Activated CD4-positive, alpha-beta T cell treated with anti-CD3 and anti-CD28 coated beads, Interleukin-2, amount 50 U/mL, for 1 hour (primary cell): ENCODE measurements at regions not wholly inside any gene's neighbourhood (a gene's known extent, or its start where the extent isn't known, plus 50 kb on each side); places are given as distances from the start of the nearest gene placed in this dataset.

Source experiments
- DNase-seq: peaks from one replicate; pipeline ENCODE4 v3.0.0-alpha.2; 2020

GRCh38 chr14:94921882-94922585 lies 152.1 kb upstream of the GSC start:
- DNase-seq: no peak

DNA sequence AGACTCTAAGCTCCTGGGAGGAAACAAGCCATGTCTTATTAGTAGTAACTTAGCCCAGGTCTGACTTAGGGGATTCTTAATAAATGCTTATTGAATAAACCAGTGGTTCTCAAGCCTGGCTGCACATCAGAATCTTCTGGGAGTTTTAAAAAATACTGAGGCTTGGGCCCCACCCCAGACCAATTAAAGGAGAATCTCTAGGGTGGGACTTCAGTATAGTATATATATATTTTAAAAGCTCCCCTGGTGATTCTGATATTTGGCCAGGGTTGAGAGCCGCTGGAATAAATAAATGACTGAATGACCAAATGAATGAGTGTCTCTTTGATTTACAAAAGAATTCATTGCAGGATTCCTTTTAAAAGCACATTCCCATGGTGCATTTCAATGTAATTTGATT lies 151.5 kb upstream of the GSC start:
- DNase-seq: no peak

GRCh38 chr14:94919896-94920295 lies 150.0 kb upstream of the GSC start:
- no peak for DNase-seq

DNA sequence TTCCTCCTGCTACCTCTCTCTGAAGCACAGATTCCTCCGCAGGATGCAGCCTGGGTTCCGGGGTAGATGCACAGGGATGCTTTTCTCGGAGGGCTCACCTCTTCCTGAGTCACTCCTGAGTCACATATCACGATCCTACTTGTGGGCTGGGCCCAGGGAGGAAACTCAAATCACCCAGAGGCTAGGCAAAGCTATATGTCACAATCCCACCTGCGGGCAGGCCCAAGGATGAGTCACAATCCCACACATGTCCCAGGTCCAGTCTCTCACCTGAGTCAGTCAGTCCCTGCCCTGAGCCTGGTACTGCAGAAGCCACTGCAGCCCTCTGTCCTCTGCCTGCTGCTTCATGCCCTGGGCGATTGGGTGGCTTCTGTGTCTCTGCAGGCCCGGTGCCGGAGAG lies 149.0 kb upstream of the GSC start:
- no peak for DNase-seq

DNA sequence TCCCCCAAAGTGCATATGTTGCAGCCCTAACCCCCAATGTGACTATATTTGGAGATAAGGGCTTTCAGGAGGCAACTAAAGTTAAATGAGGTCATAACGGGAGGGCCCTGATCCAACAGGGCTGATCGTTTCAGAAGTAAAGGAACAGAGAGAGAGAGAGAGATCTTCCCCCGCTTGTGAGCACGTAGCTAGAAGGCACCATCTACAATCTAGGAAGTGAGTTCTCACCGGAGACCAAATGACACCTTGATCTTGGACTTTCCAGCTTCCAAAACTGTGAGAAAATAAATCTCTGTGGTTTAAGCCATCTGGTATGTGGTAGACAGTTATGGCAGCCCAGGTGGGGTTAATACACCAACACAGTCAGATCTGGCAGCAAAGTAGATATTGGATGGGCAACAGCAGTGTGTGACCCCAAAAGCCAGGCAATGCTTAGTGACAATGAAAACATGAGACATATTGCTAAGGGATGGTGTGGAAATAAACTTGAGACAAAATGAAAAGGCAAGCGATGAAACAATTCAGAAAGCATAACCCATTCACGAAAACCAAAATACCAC lies 147.2 kb upstream of the GSC start:
- DNase-seq: no peak

DNA sequence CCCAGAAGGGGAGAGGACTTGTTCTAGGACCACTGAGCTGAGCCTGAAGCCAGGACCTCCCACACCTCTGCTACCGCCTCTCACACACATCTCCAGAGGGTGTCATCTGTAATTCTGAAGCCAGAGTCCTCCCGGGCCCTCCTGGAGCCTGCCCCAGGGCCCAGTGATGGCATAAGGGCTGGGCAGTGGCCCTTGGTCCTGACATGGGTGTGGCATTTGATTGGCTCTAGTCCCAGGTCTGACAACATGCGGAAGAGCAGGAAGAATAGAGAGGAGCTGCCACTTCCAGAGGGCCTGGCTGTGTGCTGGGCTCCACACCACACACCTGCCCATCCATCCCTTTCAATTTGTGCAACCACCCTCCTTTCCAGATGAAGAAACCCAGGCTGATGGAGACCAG lies 144.3 kb upstream of the GSC start:
- no peak for DNase-seq

DNA sequence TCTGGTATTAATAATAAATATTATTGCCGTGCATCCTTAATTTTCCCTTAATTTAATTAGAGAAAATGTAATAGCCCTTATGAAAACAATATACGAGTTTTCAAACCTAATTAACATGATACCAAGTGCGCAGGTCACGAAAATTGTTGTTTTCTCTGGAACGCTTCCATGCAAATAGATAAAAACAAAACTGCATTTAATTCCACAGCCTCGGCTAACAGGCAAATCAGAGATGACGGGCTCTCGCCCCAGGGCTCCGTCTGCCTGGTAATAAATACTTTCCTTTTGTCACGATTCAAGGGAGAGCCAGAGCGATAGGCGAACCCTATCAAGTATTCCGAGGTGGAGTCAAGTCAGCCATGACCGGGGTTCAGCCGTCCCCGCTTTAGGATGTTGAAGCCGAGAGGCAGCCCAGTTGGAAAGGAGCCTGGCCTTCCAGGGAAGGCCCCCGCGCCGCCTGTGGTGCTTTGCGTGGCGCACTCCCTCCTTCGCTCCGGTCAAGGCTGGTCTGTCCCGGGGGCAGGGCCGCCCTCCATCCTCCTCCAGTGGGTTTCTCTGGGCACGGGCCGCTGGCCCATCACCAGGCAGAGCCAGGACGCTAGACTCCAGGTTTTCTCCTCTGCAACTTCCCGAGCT lies 137.8 kb upstream of the GSC start:
- DNase-seq: no peak

DNA sequence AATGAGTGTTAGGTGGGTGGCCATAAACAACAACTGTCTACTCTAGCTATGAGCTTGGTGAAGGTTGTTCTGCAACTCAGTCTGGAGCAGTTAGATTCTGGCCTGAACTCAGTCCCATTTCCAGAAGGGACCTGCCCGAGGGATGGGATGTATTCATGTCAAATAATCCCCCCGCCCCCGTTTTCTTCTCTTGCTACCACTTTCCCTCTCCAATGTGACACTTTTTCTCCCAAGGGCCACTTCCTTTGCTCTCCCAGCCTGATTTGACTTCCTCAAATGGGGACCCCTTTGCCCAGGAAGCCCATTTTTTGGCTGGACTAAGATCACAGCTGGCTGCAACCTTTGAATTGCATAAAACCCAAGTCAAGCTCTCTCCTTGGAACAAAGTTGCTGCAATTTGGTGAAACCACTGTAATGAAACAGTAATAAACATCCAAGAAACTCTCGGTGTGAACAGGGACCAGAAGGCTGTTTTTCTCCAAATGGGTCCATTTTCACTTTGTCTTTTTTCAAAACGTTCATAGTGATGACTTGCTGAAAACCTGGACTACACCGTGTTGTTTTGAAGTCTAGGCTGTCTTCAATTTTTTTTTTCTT lies 137.2 kb upstream of the GSC start:
- no peak for DNase-seq

DNA sequence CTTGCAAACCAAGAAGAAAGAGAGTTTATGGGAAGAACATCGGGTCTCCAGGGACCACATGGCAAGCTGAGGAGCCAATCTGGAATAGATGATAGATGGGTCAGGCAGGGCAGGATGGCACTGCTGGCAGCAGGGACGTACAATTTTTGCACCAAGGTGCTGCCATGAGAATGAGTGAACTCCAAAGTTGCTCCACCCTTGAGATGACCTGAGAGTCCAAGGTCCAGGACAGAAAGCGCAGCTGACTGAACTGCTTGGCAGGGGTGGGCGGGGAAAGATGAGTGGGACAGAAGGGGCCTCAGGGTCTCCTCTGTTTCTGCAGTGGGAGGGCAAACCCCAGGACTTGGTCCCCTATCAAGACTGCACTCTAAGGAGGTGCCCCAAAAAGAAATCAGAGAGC lies 136.7 kb upstream of the GSC start:
- DNase-seq: no peak

GRCh38 chr14:94904636-94905035 lies 134.7 kb upstream of the GSC start:
- no peak for DNase-seq

DNA sequence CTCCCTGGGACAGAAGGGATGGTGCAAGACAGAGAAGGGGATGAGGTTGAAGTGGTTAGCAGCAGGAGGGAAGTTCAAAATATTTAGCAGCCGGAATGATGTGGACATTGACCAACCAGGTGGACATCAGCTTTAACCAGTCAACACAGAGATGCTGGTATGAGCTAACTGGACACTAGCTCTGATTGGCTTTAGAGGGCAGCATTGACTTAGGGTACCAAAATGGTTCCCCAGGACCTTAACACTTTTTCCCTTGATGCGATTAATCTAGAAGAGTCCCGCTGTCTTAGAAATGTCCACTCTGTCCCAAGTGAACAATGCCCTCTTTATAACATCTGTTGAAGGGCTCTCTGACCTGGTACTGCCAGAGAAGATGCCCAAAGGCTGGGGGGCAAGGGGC lies 134.0 kb upstream of the GSC start:
- no peak for DNase-seq

DNA sequence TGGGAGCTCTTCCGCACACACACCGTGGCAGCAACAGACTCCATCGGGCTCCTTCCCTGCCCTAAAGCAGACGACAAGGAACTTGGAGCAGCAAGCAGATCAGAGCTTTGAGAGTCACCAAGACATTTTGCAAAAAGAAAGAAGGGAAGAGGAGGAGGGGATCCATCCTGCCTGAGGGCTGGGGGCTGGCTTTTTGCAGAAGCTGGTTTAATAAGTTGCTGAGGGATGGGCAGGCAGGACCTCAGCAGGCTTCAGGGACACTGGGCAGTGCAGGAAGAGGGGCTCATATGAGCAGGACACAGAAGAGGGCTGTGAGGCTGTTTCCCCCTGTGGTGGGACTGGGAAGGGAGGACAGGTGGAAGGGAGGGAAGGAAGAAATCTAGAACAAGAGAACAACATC lies 133.4 kb upstream of the GSC start:
- DNase-seq: no peak

GRCh38 chr14:94897561-94897960 lies 127.6 kb upstream of the GSC start:
- no peak for DNase-seq

- no peak for DNase-seq
Observed at GRCh38 chr14:94897082-94897481, 127.2 kb upstream of the GSC start.

GRCh38 chr14:94893411-94894160 lies 123.7 kb upstream of the GSC start:
- DNase-seq: no peak

GRCh38 chr14:94890785-94891184 lies 120.9 kb upstream of the GSC start:
- DNase-seq: no peak

- no peak for DNase-seq
Observed at GRCh38 chr14:94889520-94890312, 119.8 kb upstream of the GSC start.

DNA sequence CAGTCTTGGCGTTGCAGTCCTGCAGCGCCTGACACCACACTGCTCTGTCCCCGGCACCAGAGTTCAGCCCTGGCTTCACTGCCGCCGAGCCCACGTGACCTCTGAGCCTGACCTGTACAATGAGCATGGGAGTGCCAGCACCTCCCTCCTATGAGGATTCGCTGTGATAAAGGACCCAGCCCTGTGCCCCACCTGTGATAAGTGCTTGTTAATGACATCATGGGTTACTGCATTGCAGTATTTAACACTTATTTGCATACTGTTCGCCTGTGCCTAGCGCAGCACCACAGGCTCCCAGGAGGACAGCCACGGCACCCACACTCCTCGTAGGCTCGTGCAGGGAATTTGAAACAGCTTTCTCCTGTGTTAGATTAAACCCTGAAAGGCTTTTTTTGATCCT lies 118.2 kb upstream of the GSC start:
- no peak for DNase-seq

DNA sequence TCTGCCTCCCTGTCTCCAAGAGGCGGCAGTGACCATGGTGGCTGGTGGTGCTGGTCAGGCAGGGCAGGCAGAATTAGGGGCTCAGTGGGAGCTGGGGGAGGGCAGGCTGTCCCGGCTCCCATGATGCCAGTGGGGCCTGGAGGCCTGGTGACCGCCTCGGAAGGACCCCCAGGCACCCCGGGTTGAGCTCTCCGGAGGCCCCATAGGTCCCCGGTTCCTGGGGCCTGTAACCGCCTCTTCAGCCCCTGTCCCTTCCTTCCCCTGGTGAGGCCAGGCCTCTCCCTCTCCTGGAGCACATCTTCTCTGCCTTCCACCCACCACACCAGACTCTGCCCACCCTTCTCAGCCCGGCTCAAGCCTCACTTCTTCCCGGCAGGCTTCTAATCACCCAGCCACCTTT lies 117.7 kb upstream of the GSC start:
- DNase-seq: no peak

GRCh38 chr14:94886931-94887330 lies 117.0 kb upstream of the GSC start:
- DNase-seq: no peak

- DNase-seq: no peak
Observed at GRCh38 chr14:94885481-94886155, 115.7 kb upstream of the GSC start.

DNA sequence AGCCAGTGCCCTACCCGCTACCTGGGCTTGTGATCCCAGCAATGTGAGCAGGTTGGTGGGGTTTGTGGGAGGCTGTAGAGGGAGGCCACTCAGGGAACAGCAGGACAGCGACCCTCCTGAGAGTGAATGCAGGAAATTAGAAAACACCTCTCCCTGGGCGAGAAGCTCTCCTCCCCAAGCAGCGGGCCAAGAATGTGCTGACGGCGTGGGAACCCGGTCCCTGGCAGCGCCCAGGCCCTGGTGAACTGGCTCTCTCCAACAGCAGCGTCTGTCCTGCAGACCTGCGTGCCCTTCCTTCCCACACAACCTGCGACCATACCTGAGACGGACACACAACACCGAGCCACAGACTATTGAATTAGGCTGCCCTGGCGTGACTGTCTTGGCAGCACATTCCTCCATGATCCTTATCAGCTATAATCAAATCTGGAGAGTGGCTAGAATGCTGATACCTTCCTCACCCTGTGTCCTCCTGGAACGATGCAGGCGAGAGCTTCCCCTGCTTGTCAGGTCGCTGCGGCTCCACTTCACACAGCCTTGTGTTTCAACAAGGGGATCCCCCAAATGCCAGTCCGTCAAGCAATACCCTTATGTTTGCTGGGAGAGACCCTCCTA lies 114.8 kb upstream of the GSC start:
- no peak for DNase-seq
